Liver (tissue), 3 donors: ENCODE measurements at regions not wholly inside any gene's neighbourhood (a gene's known extent, or its start where the extent isn't known, plus 50 kb on each side); places are given as distances from the start of the nearest gene placed in this dataset.

Experiments
- CTCF ChIP-seq: fragments of 150-350 bp; IDR thresholded peaks from 2 replicates; pipeline ENCODE4 v1.5.1; 2017; ENCODE audit warnings: improper control_type of control experiment, low read depth, low read length; ENCODE audit not compliant: missing input control
- FOXA1 ChIP-seq: IDR thresholded peaks from 2 replicates; pipeline ENCODE4 v1.6.1; 2016; ENCODE audit warnings: antibody characterized with exemption
- MAX ChIP-seq: IDR thresholded peaks from 2 replicates; pipeline ENCODE4 v1.6.1; 2016; ENCODE audit warnings: antibody characterized with exemption
- REST ChIP-seq: IDR thresholded peaks from 2 replicates; pipeline ENCODE4 v1.6.1; 2016; ENCODE audit warnings: antibody characterized with exemption, mild to moderate bottlenecking
- TAF1 ChIP-seq: conservative IDR thresholded peaks from 2 replicates; pipeline ENCODE4 v1.6.1; 2016; ENCODE audit warnings: antibody characterized with exemption, mild to moderate bottlenecking
- YY1 ChIP-seq: IDR thresholded peaks from 2 replicates; pipeline ENCODE4 v1.6.1; 2016; ENCODE audit warnings: antibody characterized with exemption, mild to moderate bottlenecking
- ZBTB33 ChIP-seq: IDR thresholded peaks from 2 replicates; pipeline ENCODE4 v1.6.1; 2016; ENCODE audit warnings: antibody characterized with exemption
- TF ChIP-seq, protein P1 (sequence below): IDR thresholded peaks from 2 replicates; pipeline ENCODE4 v1.6.1; 2016; ENCODE audit warnings: antibody characterized with exemption
- donor health status: healthy.
- donor health status: healthy.

DNA sequence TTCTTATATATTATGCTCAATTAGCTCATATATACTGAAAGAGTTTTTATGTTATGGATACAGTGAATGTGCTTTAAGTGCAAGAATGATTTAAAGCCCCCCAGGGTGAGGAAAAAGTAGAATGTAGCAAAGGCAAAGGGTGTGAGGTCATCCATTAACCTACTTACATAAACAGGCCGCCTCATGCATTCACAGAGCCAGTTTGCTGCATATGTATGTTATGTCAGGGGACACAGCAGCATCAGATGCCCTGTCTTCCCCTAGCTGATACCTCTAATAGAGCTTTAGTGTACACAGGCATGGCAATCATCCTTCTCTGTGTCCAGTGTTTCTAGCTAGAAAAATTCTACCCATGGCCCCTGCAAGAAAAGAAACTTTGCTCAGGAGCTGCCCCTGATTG is 187.8 kb upstream of the FSHR start:
- no peak for TF ChIP-seq CTCF
- TF ChIP-seq REST: no peak
- TF ChIP-seq ZBTB33: no peak
- no peak for TF ChIP-seq FOXA1
- TF ChIP-seq MAX: no peak
- TF ChIP-seq YY1: no peak
- TF ChIP-seq TAF1: no peak
- TF ChIP-seq, protein P1, sequence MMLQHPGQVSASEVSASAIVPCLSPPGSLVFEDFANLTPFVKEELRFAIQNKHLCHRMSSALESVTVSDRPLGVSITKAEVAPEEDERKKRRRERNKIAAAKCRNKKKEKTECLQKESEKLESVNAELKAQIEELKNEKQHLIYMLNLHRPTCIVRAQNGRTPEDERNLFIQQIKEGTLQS: no peak
